ENCODE measurements at regions not wholly inside any gene's neighbourhood (a gene's known extent, or its start where the extent isn't known, plus 50 kb on each side); places are given as distances from the start of the nearest gene placed in this dataset.

DNA sequence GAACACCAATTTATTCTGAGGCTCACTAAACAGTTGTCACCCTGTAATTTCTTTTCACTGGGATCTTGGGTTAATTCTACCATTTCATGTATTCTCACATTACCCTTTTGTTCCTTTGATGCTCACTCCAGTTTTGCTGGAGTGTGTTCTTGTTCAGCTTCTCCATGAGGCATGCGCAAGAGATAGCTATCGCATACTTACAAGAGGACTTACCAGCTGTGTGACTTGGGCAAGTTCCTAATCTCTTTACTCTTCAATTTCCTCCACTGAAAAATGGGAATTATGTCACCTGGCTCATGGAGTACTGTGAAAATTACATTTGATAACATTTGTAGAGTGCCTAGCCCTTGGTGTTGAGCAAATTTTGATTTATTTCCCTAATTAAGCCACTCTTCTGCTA is 56.5 kb upstream of the JDP2 start:
- no peak for DNase-seq (ENCODE audit: low read depth)

DNA sequence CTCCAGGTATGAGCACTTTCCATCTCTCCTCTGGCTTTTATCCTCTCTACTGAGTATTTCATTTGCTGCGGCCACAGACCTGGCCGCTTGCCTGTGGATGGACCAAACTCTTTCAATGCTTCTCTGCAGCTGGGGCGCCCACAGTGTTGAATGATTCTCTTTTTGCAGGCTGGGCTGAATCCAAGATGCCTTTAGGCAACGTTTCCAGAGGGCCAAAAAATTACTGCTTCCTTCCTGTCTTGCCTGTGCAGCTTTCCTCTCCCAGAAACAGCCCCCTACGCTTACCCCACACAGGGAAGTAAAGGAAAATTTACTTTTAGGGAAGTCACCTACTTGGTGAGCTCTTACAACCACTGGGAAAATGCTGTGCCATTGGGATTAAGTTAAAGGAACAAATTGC is 55.6 kb upstream of the JDP2 start:
- DNase-seq (ENCODE audit: low read depth) = no peak

DNA sequence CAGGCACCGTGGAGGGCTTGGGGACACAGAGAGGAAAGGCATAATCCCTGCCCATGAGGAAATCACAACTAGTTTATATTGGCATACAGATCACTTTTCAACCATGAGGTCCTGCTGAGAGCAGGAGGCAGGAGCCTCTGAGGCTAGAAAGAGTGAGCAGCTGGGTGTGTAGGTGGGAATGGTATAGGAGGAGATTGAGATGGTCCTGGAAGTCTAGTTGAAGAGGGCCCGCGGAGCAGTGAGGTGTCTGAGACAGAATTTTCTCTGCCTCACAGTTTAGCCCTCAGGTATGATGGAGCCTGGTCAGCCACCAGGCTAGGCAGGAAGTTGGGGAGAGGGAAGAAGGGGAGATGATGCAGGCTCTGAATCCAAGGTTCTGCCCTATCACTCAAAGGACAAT is 54.7 kb upstream of the JDP2 start:
- DNase-seq (ENCODE audit: low read depth) = no peak

DNA sequence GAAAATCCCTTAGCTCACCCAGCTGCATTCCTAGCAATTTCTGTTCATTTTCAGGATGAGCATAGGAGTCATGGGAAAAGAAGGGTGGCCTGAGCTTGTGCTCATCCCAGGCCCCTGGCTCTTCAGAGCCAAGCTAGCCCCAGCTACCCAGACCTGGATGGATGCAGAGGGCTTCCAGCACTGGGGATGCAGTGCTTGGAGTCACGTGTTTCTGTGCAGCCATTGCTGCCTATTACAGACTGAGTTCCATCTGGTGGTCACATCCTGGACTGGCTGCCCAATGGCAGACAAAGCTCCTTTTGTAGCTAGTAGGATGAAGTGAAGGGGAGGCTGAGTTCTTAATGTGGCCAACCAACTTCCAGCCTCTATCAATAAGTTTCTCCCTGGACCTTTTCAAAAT is 54.2 kb upstream of the JDP2 start:
- no peak for DNase-seq (ENCODE audit: low read depth)

DNA sequence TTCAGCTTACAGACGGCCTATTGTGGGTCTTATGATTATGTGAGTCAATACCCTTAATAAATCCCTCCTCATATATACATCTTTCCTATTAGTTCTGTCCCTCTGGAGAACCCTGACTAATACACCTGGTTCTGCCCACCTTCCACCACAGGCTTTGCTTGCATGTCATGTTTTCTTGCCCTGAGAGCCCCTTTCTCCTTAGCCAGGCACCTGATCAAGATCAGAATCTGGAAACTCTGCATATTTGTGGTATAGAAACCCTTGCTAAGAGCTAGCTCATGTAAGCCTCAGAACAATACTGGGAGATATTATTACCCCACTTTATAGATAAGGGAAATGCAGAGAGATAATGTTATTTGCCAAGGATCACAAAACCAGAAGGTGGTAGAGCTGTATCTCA is 52.9 kb upstream of the JDP2 start:
- no peak for DNase-seq (ENCODE audit: low read depth)

DNA sequence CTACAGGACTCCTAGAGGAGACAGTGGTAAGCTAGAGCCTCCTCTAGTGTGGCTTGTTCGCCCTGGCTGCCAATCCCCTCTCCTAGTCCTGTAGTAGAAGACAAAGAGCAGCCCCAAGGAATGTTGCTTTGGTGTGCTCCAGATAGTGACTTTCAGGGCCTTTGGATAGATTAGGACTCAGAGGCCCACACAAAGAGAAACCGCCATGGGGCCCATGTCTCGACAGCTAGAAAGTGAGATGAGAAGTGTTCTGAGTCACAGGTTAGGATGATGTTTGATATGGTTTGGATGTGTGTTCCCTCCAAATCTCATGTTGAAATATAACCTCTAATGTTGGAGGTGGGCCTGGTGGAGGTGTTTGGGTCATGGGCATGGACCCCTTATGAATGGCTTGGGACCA is 51.8 kb upstream of the JDP2 start:
- no peak for DNase-seq (ENCODE audit: low read depth)

Measured in ELR (cell line).